ENCODE measurements at regions not wholly inside any gene's neighbourhood (a gene's known extent, or its start where the extent isn't known, plus 50 kb on each side); places are given as distances from the start of the nearest gene placed in this dataset.

GRCh38 chr1:222911866-222912265, 97.0 kb downstream of the DISP1 start:
- intact Hi-C loops (cut with DNase I), result no loop called here
- Histone ChIP-seq H3K4me3 (ENCODE audit: low read length) (no peak overlapping the region), H3K9me3 (ENCODE audit: control insufficient read depth, low read length) (no peaks in the 10 kb centered on the region), H3K4me1 (ENCODE audit: control insufficient read depth, insufficient read depth, low read length) (peaks cover 2% of the 10 kb centered on the region), H3K27me3 (ENCODE audit: control insufficient read depth, insufficient read depth) (no peaks in the 10 kb centered on the region), H3K27ac (ENCODE audit: low read length) (no peak overlapping the region)
- ATAC-seq, result no peak
- DNase-seq, result no peak
- 72% methylated on average over 1 of the region's 1 CpG for WGBS

- H3K4me1 ChIP-seq (ENCODE audit: control insufficient read depth, insufficient read depth, low read length), result peaks cover 2% of the 10 kb centered on the region
- intact Hi-C loops (cut with DNase I), result no loop called here
- peaks cover 2% of the 10 kb centered on the region for H3K9me3 ChIP-seq (ENCODE audit: control insufficient read depth, low read length)
- DNase-seq (no peak), ATAC-seq (no peak)
- H3K27me3 ChIP-seq (ENCODE audit: control insufficient read depth, insufficient read depth), result no peaks in the 10 kb centered on the region
- no peak overlapping the region for H3K27ac ChIP-seq (ENCODE audit: low read length)
- H3K4me3 ChIP-seq (ENCODE audit: low read length), result no peak overlapping the region
Measured at GRCh38 chr1:222912730-222913129, 97.9 kb downstream of the DISP1 start.

DNA sequence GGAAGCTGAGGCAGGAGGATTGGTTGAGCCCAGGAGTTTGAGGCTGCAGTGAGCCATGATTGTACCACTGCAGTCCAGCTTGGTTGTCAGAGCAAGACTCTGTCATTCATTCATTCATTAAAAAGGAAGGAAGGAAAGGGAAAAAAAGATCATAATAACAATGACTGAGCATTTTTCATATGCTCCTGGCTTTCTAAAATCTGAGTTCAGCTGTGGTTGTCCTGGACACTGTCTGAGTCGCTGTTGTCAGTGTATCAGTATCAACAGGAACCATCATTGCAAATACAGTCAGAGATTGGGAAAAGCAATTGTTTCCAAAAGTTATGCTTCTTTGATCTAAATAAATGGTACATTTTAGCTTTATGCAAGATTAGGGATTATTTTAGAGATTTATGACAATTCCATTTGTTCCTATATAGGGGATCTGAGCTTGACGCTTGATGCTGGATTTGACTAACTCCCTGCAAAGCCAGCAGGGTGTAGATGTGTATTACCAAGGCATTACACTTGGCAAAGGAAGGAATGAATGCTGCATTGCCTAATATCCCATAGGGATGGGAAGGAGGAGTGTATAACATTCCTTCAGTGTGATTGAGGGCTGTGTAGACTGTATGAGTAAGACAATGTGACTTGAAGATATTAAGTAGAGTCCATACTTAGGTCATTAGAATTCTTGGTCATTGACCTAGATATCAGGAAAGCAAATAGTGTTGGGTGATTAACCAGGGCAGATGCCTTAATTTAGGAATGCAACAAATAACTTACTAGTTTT, 100.2 kb downstream of the DISP1 start:
- ATAC-seq (peak in 1 of 2 donors; percentile 56), DNase-seq (no peak)
- H3K9me3 ChIP-seq (ENCODE audit: control insufficient read depth, low read length), result peaks cover 2% of the 10 kb centered on the region
- H3K4me1 ChIP-seq (ENCODE audit: control insufficient read depth, insufficient read depth, low read length), result no peaks in the 10 kb centered on the region
- intact Hi-C loops (cut with DNase I), result no loop called here
- 91% methylated on average over 2 of the region's 2 CpGs for WGBS
- H3K4me3 ChIP-seq (ENCODE audit: low read length), result no peak overlapping the region
- H3K27me3 ChIP-seq (ENCODE audit: control insufficient read depth, insufficient read depth), result no peaks in the 10 kb centered on the region
- H3K27ac ChIP-seq (ENCODE audit: low read length), result no peak overlapping the region

- Histone ChIP-seq H3K27me3 (ENCODE audit: control insufficient read depth, insufficient read depth) (no peaks in the 10 kb centered on the region), H3K4me1 (ENCODE audit: control insufficient read depth, insufficient read depth, low read length) (no peaks in the 10 kb centered on the region), H3K27ac (ENCODE audit: low read length) (no peak overlapping the region), H3K4me3 (ENCODE audit: low read length) (no peak overlapping the region), H3K9me3 (ENCODE audit: control insufficient read depth, low read length) (peaks cover 2% of the 10 kb centered on the region)
- ATAC-seq (no peak), DNase-seq (no peak)
- intact Hi-C loops (cut with DNase I), result no loop called here
- 82% methylated on average over 3 of the region's 3 CpGs for WGBS
Measured at GRCh38 chr1:222916100-222916499, 101.3 kb downstream of the DISP1 start.

DNA sequence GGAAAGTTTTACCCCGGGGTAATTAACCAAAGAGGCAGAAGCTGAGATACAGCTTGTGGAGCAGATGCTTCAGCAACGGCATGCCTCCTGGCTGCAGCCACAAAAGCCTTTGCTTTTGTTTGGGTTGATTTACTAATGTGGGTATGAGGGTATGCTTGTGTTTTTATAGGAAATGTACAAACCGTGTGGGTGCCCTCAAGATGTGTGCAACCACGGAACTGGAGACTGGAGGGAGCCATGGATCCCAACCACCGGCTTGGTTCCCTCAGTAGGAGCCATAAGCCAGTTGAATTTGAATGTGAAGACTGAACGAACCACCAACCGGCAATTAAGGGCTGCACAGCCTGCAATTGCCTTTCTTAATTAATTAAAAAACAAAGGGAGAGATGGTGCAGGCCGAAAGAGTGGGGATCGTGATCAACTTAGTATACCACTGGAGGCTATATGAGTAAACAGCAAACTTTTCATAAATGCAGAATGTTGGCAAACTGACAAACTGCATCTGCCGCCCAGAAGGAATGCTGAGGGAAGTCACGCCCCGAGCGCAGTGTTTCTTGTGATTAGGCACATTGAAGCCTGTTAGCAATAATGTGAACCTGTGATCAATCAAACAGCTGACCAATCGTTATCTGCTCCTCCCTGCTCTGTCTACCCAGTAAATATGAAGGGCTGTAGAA, 104.1 kb downstream of the DISP1 start:
- intact Hi-C loops (cut with DNase I), result no loop called here
- Histone ChIP-seq H3K4me1 (ENCODE audit: control insufficient read depth, insufficient read depth, low read length) (no peaks in the 10 kb centered on the region), H3K27ac (ENCODE audit: low read length) (no peak overlapping the region), H3K4me3 (ENCODE audit: low read length) (no peak overlapping the region), H3K27me3 (ENCODE audit: control insufficient read depth, insufficient read depth) (no peaks in the 10 kb centered on the region), H3K9me3 (ENCODE audit: control insufficient read depth, low read length) (peaks cover 2% of the 10 kb centered on the region)
- WGBS, result 88% methylated on average over 14 of the region's 14 CpGs
- no peak for DNase-seq
- no peak for ATAC-seq

DNA sequence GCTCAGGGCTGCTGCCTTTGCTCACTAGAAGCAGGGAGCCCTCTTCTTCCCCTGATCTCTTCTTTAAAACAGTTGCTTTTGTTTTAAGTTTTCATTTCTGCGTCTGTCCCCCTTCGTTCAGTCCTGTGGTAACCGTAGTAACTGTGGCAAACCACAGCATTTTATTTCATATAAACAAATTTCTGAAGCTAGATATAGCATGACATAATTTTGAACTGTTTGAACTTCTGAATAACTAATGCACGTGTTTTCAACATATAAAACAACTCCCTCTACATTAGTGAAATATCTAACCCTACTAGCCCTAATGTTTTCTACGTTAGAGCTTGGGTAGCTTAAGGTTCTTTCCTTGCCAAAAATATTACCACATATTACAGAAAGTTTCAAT, 104.6 kb downstream of the DISP1 start:
- intact Hi-C loops (cut with DNase I), result no loop called here
- no peak overlapping the region for H3K4me3 ChIP-seq (ENCODE audit: low read length)
- ATAC-seq, result no peak

GRCh38 chr1:222920169-222920568, 105.3 kb downstream of the DISP1 start:
- Histone ChIP-seq H3K4me1 (ENCODE audit: control insufficient read depth, insufficient read depth, low read length) (no peaks in the 10 kb centered on the region), H3K4me3 (ENCODE audit: low read length) (no peak overlapping the region), H3K27ac (ENCODE audit: low read length) (no peak overlapping the region), H3K27me3 (ENCODE audit: control insufficient read depth, insufficient read depth) (no peaks in the 10 kb centered on the region), H3K9me3 (ENCODE audit: control insufficient read depth, low read length) (peaks cover 2% of the 10 kb centered on the region)
- no peak for DNase-seq
- no peak for ATAC-seq
- intact Hi-C loops (cut with DNase I), result no loop called here

More for the DNA sequence above, 104.6 kb downstream of the DISP1 start:
- 75% methylated on average over 5 of the region's 5 CpGs for WGBS
- Histone ChIP-seq H3K27ac (ENCODE audit: low read length) (no peak overlapping the region), H3K27me3 (ENCODE audit: control insufficient read depth, insufficient read depth) (no peaks in the 10 kb centered on the region), H3K9me3 (ENCODE audit: control insufficient read depth, low read length) (peaks cover 2% of the 10 kb centered on the region), H3K4me1 (ENCODE audit: control insufficient read depth, insufficient read depth, low read length) (no peaks in the 10 kb centered on the region)
- DNase-seq, result no peak

DNA sequence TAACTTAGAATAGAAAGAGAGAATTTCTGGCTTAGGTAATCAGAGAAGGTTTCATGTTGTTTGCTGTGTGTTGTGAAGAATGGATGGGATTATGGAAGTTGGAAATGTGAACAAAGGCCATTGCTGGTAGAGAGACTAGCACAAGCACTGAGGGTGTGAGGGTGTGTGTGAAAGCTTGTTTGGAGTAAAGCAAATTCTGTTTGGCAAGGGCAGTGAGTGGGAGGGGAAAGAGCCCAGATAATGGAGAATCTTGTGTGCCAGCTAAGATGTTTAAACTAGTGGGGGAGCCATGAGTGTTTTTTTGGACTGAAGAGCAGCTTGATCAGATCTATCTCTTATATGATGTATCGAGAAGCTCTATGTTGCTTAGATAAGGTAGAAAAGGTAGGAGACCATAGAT, 107.1 kb downstream of the DISP1 start:
- Histone ChIP-seq H3K4me3 (ENCODE audit: low read length) (no peak overlapping the region), H3K27me3 (ENCODE audit: control insufficient read depth, insufficient read depth) (no peaks in the 10 kb centered on the region), H3K27ac (ENCODE audit: low read length) (no peak overlapping the region), H3K4me1 (ENCODE audit: control insufficient read depth, insufficient read depth, low read length) (no peaks in the 10 kb centered on the region), H3K9me3 (ENCODE audit: control insufficient read depth, low read length) (peaks cover 2% of the 10 kb centered on the region)
- WGBS, result 88% methylated on average over 1 of the region's 1 CpG
- no peak for DNase-seq
- ATAC-seq, result peak in 1 of 2 donors; percentile 29
- intact Hi-C loops (cut with DNase I), result no loop called here

- 77% methylated on average over 3 of the region's 3 CpGs for WGBS
- Histone ChIP-seq H3K4me1 (ENCODE audit: control insufficient read depth, insufficient read depth, low read length) (no peaks in the 10 kb centered on the region), H3K4me3 (ENCODE audit: low read length) (no peak overlapping the region), H3K27ac (ENCODE audit: low read length) (no peak overlapping the region), H3K27me3 (ENCODE audit: control insufficient read depth, insufficient read depth) (no peaks in the 10 kb centered on the region), H3K9me3 (ENCODE audit: control insufficient read depth, low read length) (no peaks in the 10 kb centered on the region)
- DNase-seq, result no peak
- ATAC-seq, result no peak
- intact Hi-C loops (cut with DNase I), result no loop called here
Measured at GRCh38 chr1:222923506-222923905, 108.7 kb downstream of the DISP1 start.

DNA sequence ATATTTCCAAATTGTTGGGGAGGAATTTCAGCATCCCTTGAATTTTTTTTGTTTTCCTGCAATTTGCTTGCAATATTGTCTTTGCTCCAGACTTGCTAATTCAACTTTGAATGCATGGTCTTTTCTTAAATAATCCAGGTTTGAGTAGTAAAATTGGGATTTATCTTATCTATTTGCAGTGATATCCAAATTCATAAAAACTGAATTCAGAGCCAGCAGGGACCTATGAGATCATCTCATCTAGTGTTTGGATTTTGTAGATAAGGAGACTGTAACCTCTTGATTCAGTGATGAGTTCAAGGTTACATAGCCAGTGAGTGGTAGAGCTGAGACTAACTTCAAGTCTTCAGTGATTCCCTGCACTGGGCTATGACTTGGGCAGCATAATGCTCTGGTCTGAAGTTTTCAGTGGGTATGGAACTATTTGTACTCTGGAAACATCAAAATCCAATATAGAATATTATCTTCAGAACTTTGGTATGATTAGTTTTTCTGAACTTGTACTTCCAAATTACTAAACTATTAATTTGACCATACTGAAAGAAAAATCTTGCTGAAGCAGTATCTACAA, 109.4 kb downstream of the DISP1 start:
- DNase-seq, result no peak
- H3K9me3 ChIP-seq (ENCODE audit: control insufficient read depth, low read length), result no peaks in the 10 kb centered on the region
- no peak overlapping the region for H3K4me3 ChIP-seq (ENCODE audit: low read length)
- ATAC-seq, result no peak
- H3K4me1 ChIP-seq (ENCODE audit: control insufficient read depth, insufficient read depth, low read length), result no peaks in the 10 kb centered on the region
- intact Hi-C loops (cut with DNase I), result no loop called here
- H3K27ac ChIP-seq (ENCODE audit: low read length), result no peak overlapping the region
- H3K27me3 ChIP-seq (ENCODE audit: control insufficient read depth, insufficient read depth), result no peaks in the 10 kb centered on the region

- Histone ChIP-seq H3K9me3 (ENCODE audit: control insufficient read depth, low read length) (no peaks in the 10 kb centered on the region), H3K4me3 (ENCODE audit: low read length) (no peak overlapping the region), H3K27ac (ENCODE audit: low read length) (no peak overlapping the region), H3K27me3 (ENCODE audit: control insufficient read depth, insufficient read depth) (no peaks in the 10 kb centered on the region), H3K4me1 (ENCODE audit: control insufficient read depth, insufficient read depth, low read length) (no peaks in the 10 kb centered on the region)
- intact Hi-C loops (cut with DNase I), result no loop called here
- DNase-seq (no peak), ATAC-seq (no peak)
- WGBS, result 83% methylated on average over 6 of the region's 6 CpGs
Measured at GRCh38 chr1:222926566-222926965, 111.7 kb downstream of the DISP1 start.

Measured in right cardiac atrium (tissue), 5 donors.